ENCODE measurements at regions not wholly inside any gene's neighbourhood (a gene's known extent, or its start where the extent isn't known, plus 50 kb on each side); places are given as distances from the start of the nearest gene placed in this dataset.

DNA sequence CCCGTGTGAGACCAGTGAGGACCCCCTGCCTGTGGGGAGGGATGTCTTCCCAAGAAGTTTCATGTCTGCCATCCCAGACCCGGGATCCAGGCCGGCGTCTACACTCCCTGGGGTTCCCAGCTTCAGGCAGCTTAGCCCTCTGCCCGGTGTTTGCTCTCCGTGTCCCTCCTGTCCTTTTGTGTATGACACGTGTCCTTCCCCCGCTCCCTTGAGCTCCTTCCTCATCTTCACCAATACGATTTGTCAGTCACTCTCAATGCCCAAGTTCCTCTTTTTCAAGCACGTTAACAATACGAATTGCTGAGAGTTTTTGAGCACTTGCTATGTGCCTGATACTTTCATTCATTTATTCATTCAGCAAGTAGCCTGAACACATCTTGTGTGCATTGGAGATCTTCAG is 115.6 kb upstream of the PTPN1 start:
- Mint-ChIP-seq H3K4me1 (peaks cover 11% of the 10 kb centered on the region), H3K27me3 (ENCODE audit: low read depth) (no peaks in the 10 kb centered on the region), H3K27ac (peak overlapping the region; percentile 11), H3K9me3 (no peaks in the 10 kb centered on the region), H3K36me3 (no peaks in the 10 kb centered on the region), H3K4me3 (no peak overlapping the region)
- POLR2A ChIA-PET: no interaction called here
- DNase-seq (ENCODE audit: low spot score): no peak
- CTCF ChIA-PET: interaction anchor here (0.6 to 1.1 kb wide), 2 partner anchors 15 to 113 kb away, joined by 3 read pairs; no protein-coding TSS in a partner anchor
- ATAC-seq: no peak
- TF ChIP-seq MYBL2 (CRISPR knock-in tag; IDR thresholded peaks at IDR 0.05) (no peak), TP53 (CRISPR knock-in tag; IDR thresholded peaks at IDR 0.05) (no peak)

DNA sequence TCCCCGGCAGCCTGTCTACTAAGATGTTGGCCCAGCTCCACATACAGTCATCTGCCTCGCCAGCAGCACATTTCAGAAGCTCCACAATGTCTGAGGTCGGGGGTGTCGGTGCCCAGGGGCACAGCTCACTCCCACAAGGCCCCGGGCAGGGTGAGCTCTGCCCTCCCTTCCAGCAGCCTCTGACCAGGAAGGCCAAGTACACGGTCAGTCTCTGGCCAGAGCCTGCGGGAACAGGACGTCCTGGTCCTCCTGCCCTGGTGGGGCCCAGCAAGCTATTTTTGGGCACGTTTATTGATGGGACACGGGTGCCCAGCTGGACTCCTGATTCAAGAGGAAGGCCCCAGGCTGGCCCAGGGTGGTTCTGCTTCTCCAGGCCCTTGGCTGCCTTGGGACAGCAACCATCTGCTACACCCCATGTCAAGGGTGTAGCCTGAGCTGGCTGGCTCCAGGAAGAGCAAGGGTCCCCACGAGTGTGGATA is 114.9 kb upstream of the PTPN1 start:
- no peak for DNase-seq (ENCODE audit: low spot score)
- Mint-ChIP-seq H3K27ac (no peak overlapping the region), H3K9me3 (no peaks in the 10 kb centered on the region), H3K4me1 (peaks cover 16% of the 10 kb centered on the region), H3K36me3 (no peaks in the 10 kb centered on the region), H3K27me3 (ENCODE audit: low read depth) (no peaks in the 10 kb centered on the region), H3K4me3 (no peak overlapping the region)
- no peak for ATAC-seq
- TF ChIP-seq ZNF219 (CRISPR knock-in tag; IDR thresholded peaks at IDR 0.05; ENCODE audit: borderline replicate concordance) (no peak), ZNF671 (CRISPR knock-in tag; IDR thresholded peaks at IDR 0.05) (no peak), ZNF317 (CRISPR knock-in tag; IDR thresholded peaks at IDR 0.05; ENCODE audit: borderline replicate concordance, low read depth) (no peak), FOXJ3 (CRISPR knock-in tag; IDR thresholded peaks at IDR 0.05; ENCODE audit: borderline replicate concordance) (no peak)
- TF ChIP-seq, protein P1, sequence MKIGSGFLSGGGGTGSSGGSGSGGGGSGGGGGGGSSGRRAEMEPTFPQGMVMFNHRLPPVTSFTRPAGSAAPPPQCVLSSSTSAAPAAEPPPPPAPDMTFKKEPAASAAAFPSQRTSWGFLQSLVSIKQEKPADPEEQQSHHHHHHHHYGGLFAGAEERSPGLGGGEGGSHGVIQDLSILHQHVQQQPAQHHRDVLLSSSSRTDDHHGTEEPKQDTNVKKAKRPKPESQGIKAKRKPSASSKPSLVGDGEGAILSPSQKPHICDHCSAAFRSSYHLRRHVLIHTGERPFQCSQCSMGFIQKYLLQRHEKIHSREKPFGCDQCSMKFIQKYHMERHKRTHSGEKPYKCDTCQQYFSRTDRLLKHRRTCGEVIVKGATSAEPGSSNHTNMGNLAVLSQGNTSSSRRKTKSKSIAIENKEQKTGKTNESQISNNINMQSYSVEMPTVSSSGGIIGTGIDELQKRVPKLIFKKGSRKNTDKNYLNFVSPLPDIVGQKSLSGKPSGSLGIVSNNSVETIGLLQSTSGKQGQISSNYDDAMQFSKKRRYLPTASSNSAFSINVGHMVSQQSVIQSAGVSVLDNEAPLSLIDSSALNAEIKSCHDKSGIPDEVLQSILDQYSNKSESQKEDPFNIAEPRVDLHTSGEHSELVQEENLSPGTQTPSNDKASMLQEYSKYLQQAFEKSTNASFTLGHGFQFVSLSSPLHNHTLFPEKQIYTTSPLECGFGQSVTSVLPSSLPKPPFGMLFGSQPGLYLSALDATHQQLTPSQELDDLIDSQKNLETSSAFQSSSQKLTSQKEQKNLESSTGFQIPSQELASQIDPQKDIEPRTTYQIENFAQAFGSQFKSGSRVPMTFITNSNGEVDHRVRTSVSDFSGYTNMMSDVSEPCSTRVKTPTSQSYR (CRISPR knock-in tag; IDR thresholded peaks at IDR 0.05): no peak
- POLR2A ChIA-PET: no interaction called here
- CTCF ChIA-PET: interaction anchor here (0.6 kb wide), 1 partner anchor 14 kb away, joined by 3 read pairs; no protein-coding TSS in a partner anchor

DNA sequence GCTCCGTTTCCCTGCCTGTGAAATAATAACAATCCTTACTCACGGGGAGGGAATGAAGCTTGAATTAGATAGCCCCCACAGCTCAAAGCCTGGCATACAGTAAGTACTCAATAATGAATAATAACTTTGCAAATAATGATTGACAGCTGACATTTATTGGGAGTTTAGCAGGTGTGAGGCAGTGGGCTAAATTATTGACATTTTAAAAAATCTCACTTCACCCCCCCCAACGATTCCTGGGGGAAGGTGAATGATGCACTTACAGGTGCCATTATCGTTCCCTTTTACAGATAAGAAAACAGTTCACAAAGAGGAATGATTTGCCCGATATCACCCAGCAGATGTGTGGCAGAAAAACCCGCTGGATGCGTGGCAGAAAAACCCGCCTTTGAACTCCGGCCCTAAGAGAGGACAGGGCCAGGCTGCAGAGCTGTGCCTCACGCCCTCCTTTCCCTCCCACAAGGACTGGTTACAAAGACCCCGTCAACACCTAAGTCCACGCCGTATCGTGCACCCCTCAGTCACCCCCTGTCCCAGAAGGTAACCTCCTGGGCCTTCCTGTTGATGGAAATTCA is 114.2 kb upstream of the PTPN1 start:
- DNase-seq (ENCODE audit: low spot score): no peak
- H3K4me3 Mint-ChIP-seq: no peak overlapping the region
- no peaks in the 10 kb centered on the region for H3K36me3 Mint-ChIP-seq
- no peaks in the 10 kb centered on the region for H3K9me3 Mint-ChIP-seq
- ChIA-PET CTCF (no interaction called here), POLR2A (no interaction called here)
- peaks cover 16% of the 10 kb centered on the region for H3K4me1 Mint-ChIP-seq
- ATAC-seq: no peak
- no peaks in the 10 kb centered on the region for H3K27me3 Mint-ChIP-seq (ENCODE audit: low read depth)
- H3K27ac Mint-ChIP-seq: no peak overlapping the region
- TF ChIP-seq ZNF138 (CRISPR knock-in tag; conservative IDR thresholded peaks at IDR 0.05) (no peak), ZNF121 (CRISPR knock-in tag; IDR thresholded peaks at IDR 0.05) (no peak), ZNF671 (CRISPR knock-in tag; IDR thresholded peaks at IDR 0.05) (no peak), SMAD4 (CRISPR knock-in tag; IDR thresholded peaks at IDR 0.05) (no peak), GTF2I (CRISPR knock-in tag; conservative IDR thresholded peaks at IDR 0.05) (no peak), ATF1 (CRISPR knock-in tag; IDR thresholded peaks at IDR 0.05) (no peak), NR3C1 (CRISPR knock-in tag; conservative IDR thresholded peaks at IDR 0.05; ENCODE audit: low read depth) (no peak), IRF2 (CRISPR knock-in tag; IDR thresholded peaks at IDR 0.05; ENCODE audit: borderline replicate concordance, low read depth) (no peak)
- TF ChIP-seq, protein P2, sequence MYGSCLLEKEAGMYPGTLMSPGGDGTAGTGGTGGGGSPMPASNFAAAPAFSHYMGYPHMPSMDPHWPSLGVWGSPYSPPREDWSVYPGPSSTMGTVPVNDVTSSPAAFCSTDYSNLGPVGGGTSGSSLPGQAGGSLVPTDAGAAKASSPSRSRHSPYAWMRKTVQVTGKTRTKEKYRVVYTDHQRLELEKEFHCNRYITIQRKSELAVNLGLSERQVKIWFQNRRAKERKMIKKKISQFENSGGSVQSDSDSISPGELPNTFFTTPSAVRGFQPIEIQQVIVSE (CRISPR knock-in tag; IDR thresholded peaks at IDR 0.05; ENCODE audit: borderline replicate concordance): no peak

DNA sequence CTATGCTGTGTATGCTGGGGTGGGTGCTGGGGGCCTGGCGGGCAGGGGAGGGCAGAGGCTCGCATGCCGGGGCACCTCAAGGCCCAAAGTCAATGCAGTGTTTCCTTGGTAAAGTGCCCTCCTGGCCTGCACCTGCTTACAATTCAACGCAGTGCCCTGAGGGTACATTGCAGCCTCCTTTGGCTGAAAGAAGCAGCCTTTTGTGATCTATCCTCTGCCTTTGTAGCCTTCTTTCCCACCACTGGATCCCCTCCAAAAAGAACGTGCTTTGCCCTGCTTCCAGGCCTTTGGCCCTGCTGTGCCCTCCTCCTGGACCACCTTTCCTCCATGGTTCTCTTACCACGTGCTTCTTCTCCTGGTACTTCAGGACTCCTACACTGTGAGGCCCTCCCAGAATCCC is 113.6 kb upstream of the PTPN1 start:
- ChIA-PET CTCF (no interaction called here), POLR2A (no interaction called here)
- peaks cover 16% of the 10 kb centered on the region for H3K4me1 Mint-ChIP-seq
- no peaks in the 10 kb centered on the region for H3K9me3 Mint-ChIP-seq
- ATAC-seq (no peak), DNase-seq (ENCODE audit: low spot score) (no peak)
- H3K27me3 Mint-ChIP-seq (ENCODE audit: low read depth): no peaks in the 10 kb centered on the region
- no peaks in the 10 kb centered on the region for H3K36me3 Mint-ChIP-seq
- no peak overlapping the region for H3K4me3 Mint-ChIP-seq
- H3K27ac Mint-ChIP-seq: no peak overlapping the region
- no peak for TF ChIP-seq ZNF416 (CRISPR knock-in tag; IDR thresholded peaks at IDR 0.05)
- TF ChIP-seq, protein P3, sequence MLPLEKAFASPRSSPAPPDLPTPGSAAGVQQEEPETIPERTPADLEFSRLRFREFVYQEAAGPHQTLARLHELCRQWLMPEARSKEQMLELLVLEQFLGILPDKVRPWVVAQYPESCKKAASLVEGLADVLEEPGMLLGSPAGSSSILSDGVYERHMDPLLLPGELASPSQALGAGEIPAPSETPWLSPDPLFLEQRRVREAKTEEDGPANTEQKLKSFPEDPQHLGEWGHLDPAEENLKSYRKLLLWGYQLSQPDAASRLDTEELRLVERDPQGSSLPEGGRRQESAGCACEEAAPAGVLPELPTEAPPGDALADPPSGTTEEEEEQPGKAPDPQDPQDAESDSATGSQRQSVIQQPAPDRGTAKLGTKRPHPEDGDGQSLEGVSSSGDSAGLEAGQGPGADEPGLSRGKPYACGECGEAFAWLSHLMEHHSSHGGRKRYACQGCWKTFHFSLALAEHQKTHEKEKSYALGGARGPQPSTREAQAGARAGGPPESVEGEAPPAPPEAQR (CRISPR knock-in tag; IDR thresholded peaks at IDR 0.05): no peak
- TF ChIP-seq, protein P4, sequence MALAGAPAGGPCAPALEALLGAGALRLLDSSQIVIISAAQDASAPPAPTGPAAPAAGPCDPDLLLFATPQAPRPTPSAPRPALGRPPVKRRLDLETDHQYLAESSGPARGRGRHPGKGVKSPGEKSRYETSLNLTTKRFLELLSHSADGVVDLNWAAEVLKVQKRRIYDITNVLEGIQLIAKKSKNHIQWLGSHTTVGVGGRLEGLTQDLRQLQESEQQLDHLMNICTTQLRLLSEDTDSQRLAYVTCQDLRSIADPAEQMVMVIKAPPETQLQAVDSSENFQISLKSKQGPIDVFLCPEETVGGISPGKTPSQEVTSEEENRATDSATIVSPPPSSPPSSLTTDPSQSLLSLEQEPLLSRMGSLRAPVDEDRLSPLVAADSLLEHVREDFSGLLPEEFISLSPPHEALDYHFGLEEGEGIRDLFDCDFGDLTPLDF (CRISPR knock-in tag; IDR thresholded peaks at IDR 0.05): no peak
- no peak for TF ChIP-seq NFYB (CRISPR knock-in tag; conservative IDR thresholded peaks at IDR 0.05; ENCODE audit: low read depth)
- TF ChIP-seq TEAD1 (CRISPR knock-in tag; IDR thresholded peaks at IDR 0.05): no peak
- TF ChIP-seq, protein P5, sequence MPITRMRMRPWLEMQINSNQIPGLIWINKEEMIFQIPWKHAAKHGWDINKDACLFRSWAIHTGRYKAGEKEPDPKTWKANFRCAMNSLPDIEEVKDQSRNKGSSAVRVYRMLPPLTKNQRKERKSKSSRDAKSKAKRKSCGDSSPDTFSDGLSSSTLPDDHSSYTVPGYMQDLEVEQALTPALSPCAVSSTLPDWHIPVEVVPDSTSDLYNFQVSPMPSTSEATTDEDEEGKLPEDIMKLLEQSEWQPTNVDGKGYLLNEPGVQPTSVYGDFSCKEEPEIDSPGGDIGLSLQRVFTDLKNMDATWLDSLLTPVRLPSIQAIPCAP (CRISPR knock-in tag; IDR thresholded peaks at IDR 0.05): no peak
- no peak for TF ChIP-seq TP53 (CRISPR knock-in tag; IDR thresholded peaks at IDR 0.05)
- TF ChIP-seq PRRX2 (CRISPR knock-in tag; IDR thresholded peaks at IDR 0.05): no peak
- TF ChIP-seq ZNF121 (CRISPR knock-in tag; IDR thresholded peaks at IDR 0.05): no peak

Data from WTC11 (cell line).